ENCODE measurements at regions not wholly inside any gene's neighbourhood (a gene's known extent, or its start where the extent isn't known, plus 50 kb on each side); places are given as distances from the start of the nearest gene placed in this dataset.

GRCh38 chr10:107649249-107649648, 484.7 kb upstream of the SORCS1 start (continued):
- TF ChIP-seq, protein P1, sequence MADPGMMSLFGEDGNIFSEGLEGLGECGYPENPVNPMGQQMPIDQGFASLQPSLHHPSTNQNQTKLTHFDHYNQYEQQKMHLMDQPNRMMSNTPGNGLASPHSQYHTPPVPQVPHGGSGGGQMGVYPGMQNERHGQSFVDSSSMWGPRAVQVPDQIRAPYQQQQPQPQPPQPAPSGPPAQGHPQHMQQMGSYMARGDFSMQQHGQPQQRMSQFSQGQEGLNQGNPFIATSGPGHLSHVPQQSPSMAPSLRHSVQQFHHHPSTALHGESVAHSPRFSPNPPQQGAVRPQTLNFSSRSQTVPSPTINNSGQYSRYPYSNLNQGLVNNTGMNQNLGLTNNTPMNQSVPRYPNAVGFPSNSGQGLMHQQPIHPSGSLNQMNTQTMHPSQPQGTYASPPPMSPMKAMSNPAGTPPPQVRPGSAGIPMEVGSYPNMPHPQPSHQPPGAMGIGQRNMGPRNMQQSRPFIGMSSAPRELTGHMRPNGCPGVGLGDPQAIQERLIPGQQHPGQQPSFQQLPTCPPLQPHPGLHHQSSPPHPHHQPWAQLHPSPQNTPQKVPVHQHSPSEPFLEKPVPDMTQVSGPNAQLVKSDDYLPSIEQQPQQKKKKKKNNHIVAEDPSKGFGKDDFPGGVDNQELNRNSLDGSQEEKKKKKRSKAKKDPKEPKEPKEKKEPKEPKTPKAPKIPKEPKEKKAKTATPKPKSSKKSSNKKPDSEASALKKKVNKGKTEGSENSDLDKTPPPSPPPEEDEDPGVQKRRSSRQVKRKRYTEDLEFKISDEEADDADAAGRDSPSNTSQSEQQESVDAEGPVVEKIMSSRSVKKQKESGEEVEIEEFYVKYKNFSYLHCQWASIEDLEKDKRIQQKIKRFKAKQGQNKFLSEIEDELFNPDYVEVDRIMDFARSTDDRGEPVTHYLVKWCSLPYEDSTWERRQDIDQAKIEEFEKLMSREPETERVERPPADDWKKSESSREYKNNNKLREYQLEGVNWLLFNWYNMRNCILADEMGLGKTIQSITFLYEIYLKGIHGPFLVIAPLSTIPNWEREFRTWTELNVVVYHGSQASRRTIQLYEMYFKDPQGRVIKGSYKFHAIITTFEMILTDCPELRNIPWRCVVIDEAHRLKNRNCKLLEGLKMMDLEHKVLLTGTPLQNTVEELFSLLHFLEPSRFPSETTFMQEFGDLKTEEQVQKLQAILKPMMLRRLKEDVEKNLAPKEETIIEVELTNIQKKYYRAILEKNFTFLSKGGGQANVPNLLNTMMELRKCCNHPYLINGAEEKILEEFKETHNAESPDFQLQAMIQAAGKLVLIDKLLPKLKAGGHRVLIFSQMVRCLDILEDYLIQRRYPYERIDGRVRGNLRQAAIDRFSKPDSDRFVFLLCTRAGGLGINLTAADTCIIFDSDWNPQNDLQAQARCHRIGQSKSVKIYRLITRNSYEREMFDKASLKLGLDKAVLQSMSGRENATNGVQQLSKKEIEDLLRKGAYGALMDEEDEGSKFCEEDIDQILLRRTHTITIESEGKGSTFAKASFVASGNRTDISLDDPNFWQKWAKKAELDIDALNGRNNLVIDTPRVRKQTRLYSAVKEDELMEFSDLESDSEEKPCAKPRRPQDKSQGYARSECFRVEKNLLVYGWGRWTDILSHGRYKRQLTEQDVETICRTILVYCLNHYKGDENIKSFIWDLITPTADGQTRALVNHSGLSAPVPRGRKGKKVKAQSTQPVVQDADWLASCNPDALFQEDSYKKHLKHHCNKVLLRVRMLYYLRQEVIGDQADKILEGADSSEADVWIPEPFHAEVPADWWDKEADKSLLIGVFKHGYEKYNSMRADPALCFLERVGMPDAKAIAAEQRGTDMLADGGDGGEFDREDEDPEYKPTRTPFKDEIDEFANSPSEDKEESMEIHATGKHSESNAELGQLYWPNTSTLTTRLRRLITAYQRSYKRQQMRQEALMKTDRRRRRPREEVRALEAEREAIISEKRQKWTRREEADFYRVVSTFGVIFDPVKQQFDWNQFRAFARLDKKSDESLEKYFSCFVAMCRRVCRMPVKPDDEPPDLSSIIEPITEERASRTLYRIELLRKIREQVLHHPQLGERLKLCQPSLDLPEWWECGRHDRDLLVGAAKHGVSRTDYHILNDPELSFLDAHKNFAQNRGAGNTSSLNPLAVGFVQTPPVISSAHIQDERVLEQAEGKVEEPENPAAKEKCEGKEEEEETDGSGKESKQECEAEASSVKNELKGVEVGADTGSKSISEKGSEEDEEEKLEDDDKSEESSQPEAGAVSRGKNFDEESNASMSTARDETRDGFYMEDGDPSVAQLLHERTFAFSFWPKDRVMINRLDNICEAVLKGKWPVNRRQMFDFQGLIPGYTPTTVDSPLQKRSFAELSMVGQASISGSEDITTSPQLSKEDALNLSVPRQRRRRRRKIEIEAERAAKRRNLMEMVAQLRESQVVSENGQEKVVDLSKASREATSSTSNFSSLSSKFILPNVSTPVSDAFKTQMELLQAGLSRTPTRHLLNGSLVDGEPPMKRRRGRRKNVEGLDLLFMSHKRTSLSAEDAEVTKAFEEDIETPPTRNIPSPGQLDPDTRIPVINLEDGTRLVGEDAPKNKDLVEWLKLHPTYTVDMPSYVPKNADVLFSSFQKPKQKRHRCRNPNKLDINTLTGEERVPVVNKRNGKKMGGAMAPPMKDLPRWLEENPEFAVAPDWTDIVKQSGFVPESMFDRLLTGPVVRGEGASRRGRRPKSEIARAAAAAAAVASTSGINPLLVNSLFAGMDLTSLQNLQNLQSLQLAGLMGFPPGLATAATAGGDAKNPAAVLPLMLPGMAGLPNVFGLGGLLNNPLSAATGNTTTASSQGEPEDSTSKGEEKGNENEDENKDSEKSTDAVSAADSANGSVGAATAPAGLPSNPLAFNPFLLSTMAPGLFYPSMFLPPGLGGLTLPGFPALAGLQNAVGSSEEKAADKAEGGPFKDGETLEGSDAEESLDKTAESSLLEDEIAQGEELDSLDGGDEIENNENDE (IDR thresholded peaks at IDR 0.05; ENCODE audit: insufficient replicate concordance, low read length), result no peak
- TF ChIP-seq CBX8 (IDR thresholded peaks at IDR 0.05; ENCODE audit: borderline replicate concordance, low read depth, low read length) (no peak), SIX5 (IDR thresholded peaks at IDR 0.05; ENCODE audit: low read depth, low read length) (no peak), SP2 (IDR thresholded peaks at IDR 0.05; ENCODE audit: low read length) (no peak), RNF2 (IDR thresholded peaks at IDR 0.05; ENCODE audit: borderline replicate concordance, low read depth, low read length, missing control alignments, poor library complexity, severe bottlenecking) (no peak), JUND (IDR thresholded peaks at IDR 0.05; ENCODE audit: low read length) (no peak), TBP (IDR thresholded peaks at IDR 0.05; ENCODE audit: low read depth, low read length) (no peak), GTF2F1 (IDR thresholded peaks at IDR 0.05; ENCODE audit: borderline replicate concordance, low read depth, low read length) (no peak), RXRA (IDR thresholded peaks at IDR 0.05; ENCODE audit: insufficient read depth, low read depth, low read length) (no peak)
- TF ChIP-seq, protein P2, sequence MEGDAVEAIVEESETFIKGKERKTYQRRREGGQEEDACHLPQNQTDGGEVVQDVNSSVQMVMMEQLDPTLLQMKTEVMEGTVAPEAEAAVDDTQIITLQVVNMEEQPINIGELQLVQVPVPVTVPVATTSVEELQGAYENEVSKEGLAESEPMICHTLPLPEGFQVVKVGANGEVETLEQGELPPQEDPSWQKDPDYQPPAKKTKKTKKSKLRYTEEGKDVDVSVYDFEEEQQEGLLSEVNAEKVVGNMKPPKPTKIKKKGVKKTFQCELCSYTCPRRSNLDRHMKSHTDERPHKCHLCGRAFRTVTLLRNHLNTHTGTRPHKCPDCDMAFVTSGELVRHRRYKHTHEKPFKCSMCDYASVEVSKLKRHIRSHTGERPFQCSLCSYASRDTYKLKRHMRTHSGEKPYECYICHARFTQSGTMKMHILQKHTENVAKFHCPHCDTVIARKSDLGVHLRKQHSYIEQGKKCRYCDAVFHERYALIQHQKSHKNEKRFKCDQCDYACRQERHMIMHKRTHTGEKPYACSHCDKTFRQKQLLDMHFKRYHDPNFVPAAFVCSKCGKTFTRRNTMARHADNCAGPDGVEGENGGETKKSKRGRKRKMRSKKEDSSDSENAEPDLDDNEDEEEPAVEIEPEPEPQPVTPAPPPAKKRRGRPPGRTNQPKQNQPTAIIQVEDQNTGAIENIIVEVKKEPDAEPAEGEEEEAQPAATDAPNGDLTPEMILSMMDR (IDR thresholded peaks at IDR 0.05; ENCODE audit: control extremely low read depth in 1 of 3, insufficient read depth in 1 of 3, low read depth in 1 of 3, low read length in 3 of 3), result no peak
